ENCODE measurements at regions not wholly inside any gene's neighbourhood (a gene's known extent, or its start where the extent isn't known, plus 50 kb on each side); places are given as distances from the start of the nearest gene placed in this dataset.

GRCh38 chr3:190972196-190972595 is 109.7 kb upstream of the GMNC start:
- no peak for TF ChIP-seq POLR2A (IDR thresholded peaks at IDR 0.05; ENCODE audit: low read depth, low read length)
- TF ChIP-seq CTCF (IDR thresholded peaks at IDR 0.05; ENCODE audit: extremely low read depth in 1 of 2, insufficient read depth in 1 of 2, low read depth in 1 of 2, low read length in 2 of 2) = no peak
- no peak for TF ChIP-seq MYC (IDR thresholded peaks at IDR 0.05; ENCODE audit: low read depth, low read length)
- TF ChIP-seq FOS (IDR thresholded peaks at IDR 0.05; ENCODE audit: borderline replicate concordance, insufficient read depth, low read length) = no peak
- TF ChIP-seq GATA2 (IDR thresholded peaks at IDR 0.05; ENCODE audit: insufficient read depth, insufficient read length, low read depth, low read length) = no peak
- TF ChIP-seq EZH2 (IDR thresholded peaks at IDR 0.05; ENCODE audit: borderline replicate concordance, low read depth, low read length, severe bottlenecking) = no peak
- TF ChIP-seq POLR2AphosphoS5 (IDR thresholded peaks at IDR 0.05; ENCODE audit: insufficient read depth, low read depth, low read length) = no peak
- no peak for TF ChIP-seq MAX (IDR thresholded peaks at IDR 0.05; ENCODE audit: insufficient read depth, insufficient read length)

Data from endothelial cell of umbilical vein (primary cell).